ENCODE measurements at regions not wholly inside any gene's neighbourhood (a gene's known extent, or its start where the extent isn't known, plus 50 kb on each side); places are given as distances from the start of the nearest gene placed in this dataset.
"Not testable (repeated sequence)": the region's sequence is repeated elsewhere in the genome, so short reads cannot be mapped to it uniquely, and the experiment has no call there.

DNA sequence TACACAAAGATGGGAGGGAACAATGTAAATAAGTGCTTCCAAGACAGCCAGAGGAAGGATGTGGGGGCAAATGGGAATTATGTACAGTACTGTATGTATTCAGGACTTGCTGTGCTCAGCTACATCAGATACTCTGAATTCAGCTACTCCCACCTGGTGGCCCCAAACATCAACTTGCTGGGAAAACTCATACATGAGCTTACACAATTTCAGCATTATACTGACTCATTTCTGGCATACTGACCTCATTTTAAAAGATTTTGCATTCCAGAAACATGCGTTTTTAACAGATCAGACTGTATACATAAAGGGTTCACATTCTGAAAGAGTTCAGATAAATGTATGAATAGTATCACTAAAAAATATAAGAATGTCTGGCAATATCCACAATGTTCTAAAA lies 59.7 kb downstream of the GPX5 start:
- DNase-seq (ENCODE audit: low read depth), result no peak

DNA sequence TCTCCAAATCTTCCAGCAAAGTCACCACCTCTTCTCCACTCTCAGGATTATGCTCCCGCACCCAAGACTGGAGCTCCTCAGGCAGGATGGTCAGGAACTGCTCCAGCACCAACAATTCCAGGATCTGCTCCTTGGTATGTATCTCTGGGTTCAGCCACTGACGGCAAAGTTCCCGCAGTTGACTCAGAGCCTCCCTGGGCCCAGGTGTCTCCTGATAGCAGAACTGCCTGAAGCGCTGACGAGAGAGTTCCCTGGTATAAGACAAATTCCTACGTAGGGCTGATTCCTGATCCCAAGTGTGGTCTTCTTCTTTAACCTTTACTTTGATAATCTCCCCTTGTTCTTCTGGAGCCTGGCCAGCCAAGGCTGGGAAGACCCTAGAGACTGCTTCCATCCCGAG lies 60.6 kb downstream of the GPX5 start:
- no peak for DNase-seq (ENCODE audit: low read depth)

DNA sequence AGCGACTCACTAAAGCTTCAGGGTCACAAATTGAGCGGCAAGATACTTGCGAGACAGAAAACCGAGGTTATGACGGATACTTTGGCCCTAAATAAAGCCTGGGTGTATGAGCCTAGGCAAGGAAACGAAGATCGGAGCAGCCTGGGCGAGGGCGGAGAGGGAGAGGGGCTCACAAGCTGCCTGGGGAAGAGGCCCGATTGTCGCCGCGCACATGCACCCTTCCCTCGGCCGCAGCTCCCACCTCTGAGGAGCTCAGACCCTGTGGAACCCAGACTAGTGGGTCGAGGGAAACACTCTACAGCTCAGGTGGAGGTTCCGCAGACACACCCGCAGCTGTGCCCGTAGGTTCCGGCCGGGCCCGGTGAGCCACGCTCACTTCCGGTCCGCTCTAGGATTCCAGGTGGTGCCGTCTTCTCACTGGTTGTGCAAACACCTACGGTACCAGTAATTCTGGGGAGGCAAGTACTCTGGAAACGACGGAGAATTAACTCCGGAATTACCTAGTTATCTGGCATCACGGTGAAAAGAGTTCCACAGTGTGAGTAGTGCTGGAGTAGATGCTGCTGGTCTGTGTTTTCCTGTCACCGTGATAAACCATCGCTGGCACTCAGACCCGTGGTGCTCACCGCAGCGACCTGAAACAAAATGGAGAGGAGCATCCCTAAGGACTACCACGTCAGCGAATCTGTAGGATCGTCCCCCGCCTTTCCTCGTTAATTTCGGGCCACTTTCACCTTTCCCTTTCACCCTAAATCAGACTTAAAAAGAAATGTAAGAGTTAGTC lies 61.5 kb downstream of the GPX5 start:
- DNase-seq (ENCODE audit: low read depth), result peak; percentile 39

DNA sequence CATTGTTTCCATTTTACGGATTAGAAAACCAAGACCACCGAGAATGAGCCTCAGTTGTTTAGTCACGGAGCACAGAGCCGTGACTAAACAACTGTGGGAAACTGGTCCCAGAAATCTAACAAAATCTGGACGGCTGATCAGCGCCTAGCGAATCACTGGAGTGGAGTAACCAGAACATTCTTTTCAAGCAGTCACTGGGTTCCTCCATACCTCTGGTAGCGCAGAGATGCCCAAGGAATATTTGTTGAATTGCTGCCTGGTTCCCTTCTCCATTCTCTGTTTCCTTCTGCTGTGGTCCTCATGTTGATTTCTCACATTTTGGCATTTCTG lies 62.0 kb downstream of the GPX5 start:
- DNase-seq (ENCODE audit: low read depth), result no peak

DNA sequence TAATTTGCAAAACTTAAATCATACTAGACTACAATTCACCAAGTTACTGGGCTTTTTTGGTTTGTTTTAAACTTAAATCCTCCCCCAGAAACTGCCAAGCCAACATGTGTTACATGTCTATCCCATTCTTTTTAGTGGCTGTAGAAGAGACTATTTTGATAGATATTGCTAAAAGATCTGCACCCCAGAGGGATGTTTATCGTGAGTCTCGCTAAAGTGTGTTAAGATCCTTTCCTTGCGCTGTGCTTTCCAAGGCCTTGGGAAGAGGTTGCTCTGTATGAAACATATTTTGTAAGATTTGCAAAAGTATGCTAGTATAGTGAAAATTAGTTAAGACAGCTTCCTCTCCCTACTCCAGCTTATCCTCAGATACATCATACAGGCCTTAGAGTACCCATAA lies 63.0 kb downstream of the GPX5 start:
- DNase-seq (ENCODE audit: low read depth), result no peak

DNA sequence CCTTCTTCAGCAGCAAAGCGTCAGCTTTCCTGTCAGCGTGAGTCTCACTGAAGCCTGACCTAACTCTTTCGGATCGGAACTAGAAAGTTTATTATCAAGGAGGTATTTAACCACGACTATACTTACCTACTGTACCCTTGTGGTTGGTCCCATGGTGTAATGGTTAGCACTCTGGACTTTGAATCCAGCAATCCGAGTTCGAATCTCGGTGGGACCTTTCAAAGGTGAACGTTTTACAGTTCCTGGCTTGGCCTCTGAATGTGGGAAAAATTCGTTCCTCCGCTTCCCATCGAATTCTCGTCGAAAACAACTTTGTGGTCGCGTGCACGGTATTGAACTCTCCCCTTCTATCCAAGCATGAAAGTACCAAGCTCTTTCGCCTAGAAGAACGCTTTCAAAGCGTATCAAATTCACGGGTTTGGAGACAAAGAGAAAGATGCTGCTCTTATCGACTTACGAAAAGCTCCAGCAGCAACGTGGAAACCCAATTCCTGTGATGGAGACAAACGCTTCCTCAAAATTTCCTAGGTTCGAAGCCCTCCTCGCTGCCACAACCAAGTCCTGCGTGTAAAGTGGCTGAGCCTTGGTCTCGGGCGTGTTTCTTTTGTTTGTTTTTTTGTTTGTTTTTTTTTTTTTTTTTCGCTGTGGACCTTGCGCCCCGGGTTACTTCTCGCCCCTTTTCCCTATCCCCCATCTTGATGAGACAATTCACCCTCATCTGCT lies 63.7 kb downstream of the GPX5 start:
- DNase-seq (ENCODE audit: low read depth), result no peak

DNA sequence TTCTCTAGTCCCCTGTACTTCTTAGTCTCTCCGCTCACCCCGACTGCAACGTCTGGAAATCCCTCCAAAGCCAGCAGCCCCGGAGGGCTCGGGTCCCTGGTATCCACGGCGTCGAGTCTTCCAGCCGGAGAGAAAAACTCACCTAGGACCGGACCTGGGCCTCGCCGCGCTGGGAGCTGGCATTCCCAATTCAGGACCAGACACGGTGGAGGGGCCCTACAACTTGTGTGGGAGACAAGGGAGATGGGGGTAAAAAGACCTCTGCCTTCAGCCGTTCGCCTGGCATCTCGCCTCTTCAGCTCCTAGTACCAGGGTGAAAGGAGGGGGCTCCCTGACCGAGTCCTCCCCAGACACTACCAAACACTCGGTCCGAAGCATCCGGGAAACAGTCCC lies 64.3 kb downstream of the GPX5 start:
- DNase-seq (ENCODE audit: low read depth), result no peak

DNA sequence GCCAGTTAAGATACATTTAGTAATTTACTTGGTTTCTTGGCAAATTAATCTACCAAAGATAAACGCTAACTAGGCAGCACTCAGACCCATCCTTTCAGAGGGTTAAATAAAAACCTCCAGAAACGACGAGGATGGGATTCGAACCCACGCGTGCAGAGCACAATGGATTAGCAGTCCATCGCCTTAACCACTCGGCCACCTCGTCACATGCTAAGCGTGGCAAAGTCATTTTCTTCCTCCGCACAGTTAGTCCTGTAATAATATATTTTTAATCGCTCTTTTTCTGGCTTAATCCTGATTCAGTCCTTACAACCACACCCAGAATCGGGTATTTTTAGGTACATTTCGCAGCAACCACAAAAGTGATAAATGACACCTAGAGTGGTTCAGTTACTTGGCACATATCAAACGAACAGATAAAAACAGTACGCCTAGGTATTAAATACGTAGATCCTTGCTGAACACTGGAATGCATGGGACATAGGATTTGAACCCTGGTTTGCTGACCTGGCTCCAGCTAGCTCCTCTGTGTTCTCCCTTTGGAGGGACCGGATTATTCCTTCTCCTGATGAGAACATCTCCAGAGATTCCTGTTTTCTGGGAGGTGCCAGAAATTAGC lies 71.6 kb downstream of the GPX5 start:
- DNase-seq (ENCODE audit: low read depth), result no peak

DNA sequence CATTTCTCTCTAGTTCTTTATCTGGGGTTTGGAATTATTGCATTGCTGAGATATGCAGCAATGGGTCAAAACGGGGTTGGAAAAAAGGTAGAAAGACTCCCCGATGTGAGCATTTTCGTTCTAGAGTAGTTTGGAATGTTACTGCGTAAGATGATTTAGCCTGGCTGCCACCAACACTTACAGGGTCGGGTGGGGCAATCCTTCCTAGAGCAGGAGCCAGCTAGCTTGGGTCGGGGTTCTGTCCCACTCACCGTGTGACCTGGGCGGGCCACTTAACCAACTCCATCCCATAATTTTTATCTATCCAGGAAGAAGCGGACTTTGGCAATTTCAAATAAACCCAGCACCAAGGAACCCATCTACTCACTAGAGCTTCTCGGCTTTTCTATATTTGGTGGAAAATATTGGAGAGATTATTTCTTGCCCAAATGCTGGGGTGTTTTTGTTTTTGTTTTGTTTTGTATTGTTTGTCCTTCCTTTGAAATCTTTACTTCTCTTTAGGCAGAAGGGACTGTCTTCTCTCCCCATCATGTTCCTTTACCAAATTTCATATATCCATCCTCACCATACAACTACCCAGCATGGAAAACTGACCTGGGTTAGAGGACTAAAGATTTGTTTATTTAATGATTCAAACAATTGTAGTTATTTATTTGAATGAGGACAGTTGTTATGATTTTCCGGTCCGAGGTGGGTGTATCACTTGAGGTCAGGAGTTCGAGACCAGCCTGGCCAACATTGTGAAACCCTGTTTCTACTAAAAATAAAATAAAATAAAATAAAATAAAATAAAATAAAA lies 72.4 kb downstream of the GPX5 start:
- DNase-seq (ENCODE audit: low read depth), result no peak

DNA sequence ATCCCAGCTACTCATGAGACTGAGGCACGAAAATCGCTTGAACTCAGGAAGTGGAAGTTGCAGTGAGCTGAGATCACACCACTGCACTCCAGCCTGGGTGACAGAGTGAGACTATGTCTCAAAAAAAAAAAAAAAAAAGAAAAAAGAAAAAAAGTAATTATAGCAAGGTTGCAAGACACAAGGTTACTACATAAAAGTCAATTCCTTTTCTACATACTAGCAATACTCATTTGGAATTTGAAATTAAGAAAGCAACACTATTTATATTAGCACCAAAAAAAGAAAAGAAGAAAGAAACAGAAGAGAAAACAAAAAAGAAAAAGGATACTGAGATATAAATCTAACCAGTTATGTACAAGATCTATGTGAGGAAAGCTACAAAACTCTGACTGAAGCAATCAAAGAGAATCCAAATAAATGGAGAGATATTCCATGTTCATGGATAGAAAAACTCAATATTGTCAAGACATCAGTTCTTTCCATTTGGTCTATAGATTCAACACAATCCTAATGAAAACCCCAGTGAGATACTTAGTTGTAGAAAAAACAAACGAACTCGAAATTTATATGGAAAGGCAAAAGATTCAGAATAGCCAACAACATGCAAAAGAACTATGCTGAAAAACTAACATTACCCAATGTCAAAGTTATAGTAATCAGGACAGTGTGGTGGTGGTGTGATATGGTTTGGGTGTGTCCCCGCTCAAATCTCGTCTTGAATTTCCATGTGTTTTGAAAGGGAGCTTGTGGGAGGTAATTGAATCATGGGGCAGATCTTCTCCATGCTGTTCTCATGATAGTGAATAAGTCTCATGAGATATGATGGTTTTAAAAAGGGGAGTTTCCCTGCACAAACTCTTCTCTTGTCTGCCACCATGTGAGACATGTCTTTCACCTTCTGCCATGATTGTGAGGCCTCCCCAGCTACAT lies 73.3 kb downstream of the GPX5 start:
- no peak for DNase-seq (ENCODE audit: low read depth)

DNA sequence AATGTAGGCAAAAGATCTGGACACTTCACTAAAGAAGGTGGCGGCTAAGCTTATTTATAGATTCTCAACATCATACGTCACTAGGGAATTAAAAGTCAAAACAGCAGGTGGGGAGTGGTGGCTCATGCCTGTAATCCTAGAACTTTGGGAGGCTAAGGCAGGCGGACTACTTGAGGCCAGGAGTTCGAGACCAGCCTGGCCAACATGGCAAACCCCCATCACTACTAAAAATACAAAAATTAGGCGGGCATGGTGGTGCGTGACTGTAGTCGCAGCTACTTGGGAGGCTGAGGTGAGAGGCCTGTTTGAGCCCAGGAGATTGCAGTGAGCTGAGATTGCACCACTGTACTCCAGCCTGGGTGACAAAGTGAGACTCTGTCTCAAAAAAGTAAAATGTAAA lies 74.6 kb downstream of the GPX5 start:
- no peak for DNase-seq (ENCODE audit: low read depth)

DNA sequence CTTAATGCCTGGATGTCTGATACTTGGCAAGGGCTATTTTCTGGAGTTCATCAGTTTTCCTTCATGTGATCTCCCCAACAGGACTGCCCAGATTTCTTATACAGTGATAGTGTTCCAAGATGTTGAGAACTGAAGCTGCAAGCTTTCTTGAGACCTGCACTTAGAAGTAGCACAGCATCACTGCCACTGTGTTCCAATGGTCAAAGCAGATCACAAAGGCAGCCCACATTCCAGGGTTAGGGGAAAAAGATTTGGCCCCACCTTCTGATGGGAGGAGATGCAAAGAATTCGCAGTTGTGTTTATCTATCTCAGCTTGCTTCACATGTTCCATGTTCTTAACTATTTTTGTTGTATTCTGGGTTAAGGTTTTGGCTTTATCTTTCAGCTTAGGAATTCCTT lies 78.2 kb downstream of the GPX5 start:
- no peak for DNase-seq (ENCODE audit: low read depth)

DNA sequence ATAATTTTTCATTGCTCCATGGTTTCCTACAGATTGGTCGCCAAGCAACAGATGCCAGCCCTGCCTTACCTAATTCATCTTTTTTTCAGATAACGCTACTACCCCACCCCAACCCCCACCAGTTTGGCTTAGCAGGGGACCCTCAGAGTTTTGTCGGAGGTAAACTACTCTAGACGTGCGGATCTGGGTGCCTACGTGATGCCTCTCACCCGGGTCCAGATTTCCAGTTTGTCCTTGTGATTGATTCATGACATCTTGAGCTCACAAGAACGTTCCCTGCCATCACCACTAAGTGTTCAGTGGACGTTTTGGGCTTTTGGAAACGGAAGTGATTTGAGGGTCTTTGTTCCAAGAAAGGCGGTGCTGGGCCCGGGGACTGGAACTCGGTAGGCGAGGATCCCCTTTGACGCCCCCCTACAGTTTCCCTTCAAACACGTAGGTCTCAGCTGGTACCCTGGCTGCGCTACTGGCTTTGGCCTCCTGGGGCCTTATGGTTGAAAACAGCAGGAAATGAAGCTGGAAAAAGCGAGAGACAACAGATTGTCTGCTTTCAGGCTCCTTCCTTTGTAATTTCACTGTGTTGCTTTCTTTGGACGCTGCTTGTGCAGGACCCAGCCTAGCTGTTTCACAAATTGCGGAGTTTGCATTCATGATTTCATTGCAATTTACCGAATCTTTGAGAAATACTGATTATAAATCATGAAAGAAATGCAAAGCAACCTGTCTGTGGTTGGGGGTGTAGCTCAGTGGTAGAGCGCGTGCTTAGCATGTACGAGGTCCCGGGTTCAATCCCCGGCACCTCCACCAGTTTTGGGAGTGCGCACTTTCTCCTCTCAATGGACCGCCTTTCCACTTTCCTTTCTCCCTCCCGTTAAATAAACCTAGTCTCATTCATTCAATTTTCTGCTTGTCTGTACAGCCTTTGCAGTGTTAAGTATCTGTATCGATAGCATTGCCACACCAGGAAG lies 81.0 kb downstream of the GPX5 start:
- DNase-seq (ENCODE audit: low read depth), result no peak

DNA sequence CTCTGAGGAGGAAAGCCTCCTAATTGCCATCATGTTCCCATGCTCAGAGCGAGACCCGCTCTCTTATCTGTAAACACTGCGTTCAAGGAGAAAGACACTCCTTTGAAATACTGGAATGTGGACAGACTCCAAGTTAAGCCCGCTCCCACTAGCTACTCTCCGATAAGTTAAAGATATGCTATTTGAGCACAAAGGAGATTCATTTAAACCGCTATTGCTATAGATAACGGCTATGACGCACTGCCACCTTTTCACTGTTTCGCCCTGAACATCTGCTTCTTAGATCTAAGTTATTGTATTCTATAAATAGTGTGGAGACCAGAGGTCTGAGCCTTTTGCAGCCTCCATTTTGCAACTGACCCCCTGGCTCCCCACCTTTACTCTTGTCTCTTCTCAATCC lies 82.3 kb downstream of the GPX5 start:
- DNase-seq (ENCODE audit: low read depth), result no peak

DNA sequence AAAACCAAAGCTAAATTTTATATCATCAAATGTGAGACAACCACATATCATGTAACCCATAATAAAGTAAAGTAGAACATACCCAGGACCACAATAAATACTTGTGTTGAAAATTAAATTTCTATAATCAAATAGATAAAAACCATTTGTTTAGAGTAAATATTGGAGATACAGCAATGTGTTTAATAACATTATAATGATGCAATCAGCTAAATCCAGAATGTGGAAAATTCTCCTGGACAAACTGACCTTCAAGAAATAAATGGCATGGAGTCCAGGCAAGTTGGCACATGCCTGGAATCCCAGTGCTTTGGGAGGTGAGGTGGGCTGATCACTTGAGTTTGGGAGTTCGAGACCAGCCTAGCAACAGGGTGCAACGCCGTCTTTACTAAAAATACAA lies 84.0 kb downstream of the GPX5 start:
- DNase-seq (ENCODE audit: low read depth), result no peak

DNA sequence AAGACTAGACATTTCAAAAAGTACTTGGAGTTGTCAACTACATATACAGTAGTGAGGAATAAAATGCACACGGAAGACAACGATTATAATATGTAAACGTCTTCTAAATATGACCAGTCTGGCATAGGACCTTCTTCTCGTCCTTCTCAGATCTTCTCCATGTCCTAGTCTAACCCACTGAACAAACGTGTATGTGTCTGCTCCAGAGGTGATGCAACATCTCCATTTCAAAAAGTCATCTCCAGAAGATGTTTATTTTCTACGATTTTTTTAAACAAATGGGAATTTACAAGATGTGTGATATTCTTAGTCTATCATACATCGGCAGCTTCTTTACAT lies 89.9 kb downstream of the GPX5 start:
- DNase-seq (ENCODE audit: low read depth), result no peak

DNA sequence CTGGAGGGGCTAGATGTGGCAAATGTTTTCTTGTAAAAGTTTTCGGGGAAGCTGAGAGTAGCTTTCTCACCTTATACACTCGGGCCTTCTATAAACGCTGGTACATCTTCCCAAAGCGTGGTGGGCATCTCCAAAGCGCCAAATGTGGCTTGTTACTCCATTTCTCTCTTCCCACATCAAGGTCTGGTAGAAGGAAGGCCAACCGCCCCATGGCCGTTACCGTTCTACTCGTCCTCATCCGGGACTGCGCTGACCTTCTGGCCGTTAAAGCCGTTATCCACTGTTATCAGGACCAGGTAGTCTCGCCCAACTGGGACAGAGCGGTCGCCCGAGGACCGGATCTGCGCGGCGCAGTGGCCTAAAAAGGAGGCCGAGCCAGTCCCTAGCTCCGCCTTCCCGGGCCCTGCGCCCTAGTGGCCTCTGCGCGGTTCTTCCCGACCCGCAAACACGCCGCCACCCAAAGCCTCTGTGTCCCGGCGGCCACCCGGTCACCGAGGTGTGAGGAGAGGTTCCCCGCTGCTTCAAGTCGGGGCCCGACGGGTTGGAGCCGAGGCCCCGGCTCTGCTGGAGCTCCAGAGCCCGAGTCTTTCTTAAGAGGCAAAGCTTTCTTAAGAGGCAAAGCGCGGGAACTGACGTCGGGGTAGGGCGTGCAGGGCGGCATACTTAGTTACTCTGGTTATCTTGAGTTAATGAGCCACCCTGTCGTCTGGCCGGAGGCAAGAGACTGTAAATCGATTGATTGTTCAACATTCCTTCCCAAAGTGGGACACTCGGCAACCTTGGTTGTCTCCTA lies 90.5 kb downstream of the GPX5 start:
- DNase-seq (ENCODE audit: low read depth), result no peak

DNA sequence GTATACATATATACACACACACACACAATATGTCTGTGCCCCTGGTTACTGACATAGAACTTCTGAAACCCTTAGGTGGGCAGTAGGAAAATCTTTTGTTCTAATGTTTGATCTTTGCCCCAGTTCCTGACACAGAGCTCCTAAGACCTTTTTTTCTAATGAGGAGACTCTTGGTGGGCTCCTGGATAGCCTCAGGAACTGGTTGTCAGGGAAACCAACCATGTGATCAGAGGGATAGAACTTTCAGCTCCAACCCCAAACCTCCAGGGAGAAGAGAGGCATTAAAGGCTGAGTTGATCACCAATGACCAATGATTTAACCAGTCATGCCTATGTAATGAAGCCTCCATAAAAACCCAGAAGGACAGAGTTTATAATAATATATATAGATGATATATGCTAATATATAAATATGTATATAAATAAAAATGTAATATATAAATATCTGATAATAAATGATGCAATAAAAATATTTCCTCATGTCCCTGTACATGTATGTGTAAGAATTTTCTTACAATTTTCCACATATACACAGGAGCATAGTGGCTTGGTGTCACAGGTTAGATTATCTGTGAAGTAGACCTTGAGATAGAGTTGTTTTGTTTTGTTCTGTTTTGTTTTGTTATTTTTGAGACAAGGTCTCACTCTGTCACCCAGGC lies 93.3 kb downstream of the GPX5 start:
- no peak for DNase-seq (ENCODE audit: low read depth)

DNA sequence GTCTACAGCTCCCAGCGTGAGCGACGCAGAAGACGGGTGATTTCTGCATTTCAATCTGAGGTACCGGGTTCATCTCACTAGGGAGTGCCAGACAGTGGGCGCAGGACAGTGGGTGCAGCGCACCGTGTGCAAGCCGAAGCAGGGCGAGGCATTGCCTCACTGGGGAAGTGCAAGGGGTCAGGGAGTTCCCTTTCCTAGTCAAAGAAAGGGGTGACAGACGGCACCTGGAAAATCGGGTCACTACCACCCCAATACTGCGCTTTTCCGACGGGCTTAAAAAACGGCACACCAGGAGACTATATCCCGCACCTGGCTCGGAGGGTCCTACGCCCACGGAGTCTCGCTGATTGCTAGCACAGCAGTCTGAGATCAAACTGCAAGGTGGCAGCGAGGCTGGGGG lies 95.6 kb downstream of the GPX5 start:
- DNase-seq (ENCODE audit: low read depth), result not testable (repeated sequence)

Measured in activated T-helper 1 cell treated with Interleukin-2 at 50 U/mL for 16 hours (primary cell).